K562 (cell line): ENCODE measurements at regions not wholly inside any gene's neighbourhood (a gene's known extent, or its start where the extent isn't known, plus 50 kb on each side); places are given as distances from the start of the nearest gene placed in this dataset.

ENCODE experiments used
- CEBPB ChIP-seq: fragments of 450-650 bp; IDR thresholded peaks from 2 replicates; pipeline ENCODE4 v1.6.1; 2016; ENCODE audit warnings: missing genetic modification characterization, missing compliant biosample characterization
- CREB1 ChIP-seq, 2 experiments: sonication (generic) in 1 of 2; formaldehyde crosslinking in 1 of 2; IDR thresholded peaks; 2 replicates each; pipeline versions ENCODE4 v1.6.1 to v1.8.0; 2012 to 2022; ENCODE audit warnings: inconsistent platforms in 1 of 2, mild to moderate bottlenecking in 1 of 2, missing genetic modification reagents in 1 of 2, moderate library complexity in 1 of 2
- FOXK2 ChIP-seq, 2 experiments: fragments of 450-650 bp; IDR thresholded peaks in 1 of 2; conservative IDR thresholded peaks in 1 of 2; 2 replicates each; pipeline ENCODE4 v1.6.1; 2016; ENCODE audit warnings: low read depth in 2 of 2, mild to moderate bottlenecking in 1 of 2
- MYBL2 ChIP-seq, 2 experiments: fragments of 450-650 bp in 1 of 2; sonication (generic) in 1 of 2; formaldehyde crosslinking in 1 of 2; IDR thresholded peaks; 2 replicates each; pipeline versions ENCODE4 v1.6.1 to v1.8.1; 2017 to 2022; ENCODE audit warnings: borderline replicate concordance in 1 of 2, inconsistent platforms in 1 of 2, low read depth in 1 of 2, mild to moderate bottlenecking in 1 of 2, missing genetic modification reagents in 1 of 2, moderate library complexity in 1 of 2
- NFRKB ChIP-seq: fragments of 450-650 bp; IDR thresholded peaks from 2 replicates; pipeline ENCODE4 v1.6.1; 2016; ENCODE audit warnings: low read depth
- NR3C1 ChIP-seq: sonication (generic); formaldehyde crosslinking; IDR thresholded peaks from 2 replicates; pipeline ENCODE4 v1.8.1; 2022; ENCODE audit warnings: missing genetic modification reagents
- PML ChIP-seq: IDR thresholded peaks from 2 replicates; pipeline ENCODE4 v1.6.1; 2012; ENCODE audit warnings: low read length, inconsistent platforms
- SMARCA4 ChIP-seq: fragments of 450-650 bp; IDR thresholded peaks from 2 replicates; pipeline ENCODE4 v1.6.1; 2016
- SMARCA5 ChIP-seq: fragments of 450-650 bp; IDR thresholded peaks from 2 replicates; pipeline ENCODE4 v1.6.1; 2016
- ZNF133 ChIP-seq: fragments of 250-450 bp; sonication (Bioruptor Pico); IDR thresholded peaks from 2 replicates; pipeline ENCODE4 v1.4.0; 2020; ENCODE audit warnings: mild to moderate bottlenecking
- TF ChIP-seq, protein P1 (sequence below): fragments of 450-650 bp; IDR thresholded peaks from 2 replicates; pipeline ENCODE4 v1.6.1; 2018; ENCODE audit not compliant: partially characterized antibody
- TF ChIP-seq, protein P2 (sequence below): fragments of 250-450 bp; sonication (Bioruptor Pico); IDR thresholded peaks from 2 replicates; pipeline ENCODE4 v1.4.0; 2020; ENCODE audit warnings: mild to moderate bottlenecking, moderate library complexity
- TF ChIP-seq, protein P3 (sequence below): sonication (generic); formaldehyde crosslinking; IDR thresholded peaks from 2 replicates; pipeline ENCODE4 v1.8.0; 2023; ENCODE audit warnings: missing genetic modification reagents, mild to moderate bottlenecking, borderline replicate concordance

DNA sequence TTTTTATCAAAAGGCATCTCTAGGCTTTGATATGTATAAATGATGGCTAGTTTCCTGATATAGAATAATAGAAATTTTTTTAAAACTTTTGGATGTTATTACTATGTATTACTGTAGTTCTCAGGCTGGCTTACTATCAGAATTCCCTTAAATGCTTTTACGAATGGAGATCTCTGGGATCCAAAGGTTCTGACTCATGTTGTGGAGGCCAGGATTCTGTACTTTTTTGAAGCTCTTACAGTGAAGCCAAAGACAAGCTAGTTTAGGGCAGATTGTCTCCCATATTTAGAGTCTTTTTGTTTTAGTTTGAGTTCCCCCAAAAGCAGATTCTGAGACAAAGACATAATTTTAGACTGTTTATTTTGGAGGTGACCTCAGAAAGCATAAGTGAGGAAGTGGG is 265.9 kb upstream of the SESN3 start:
- TF ChIP-seq MYBL2 (IDR thresholded peaks at IDR 0.05; ENCODE audit: low read depth) (no peak), MYBL2 (CRISPR knock-in tag; IDR thresholded peaks at IDR 0.05; ENCODE audit: borderline replicate concordance) (no peak), PML (no peak), CEBPB (tag) (no peak), ZNF133 (CRISPR knock-in tag) (no peak), NR3C1 (CRISPR knock-in tag) (no peak), CREB1 (IDR thresholded peaks at IDR 0.05) (no peak), CREB1 (CRISPR knock-in tag; IDR thresholded peaks at IDR 0.05) (no peak), NFRKB (no peak), SMARCA5 (no peak), SMARCA4 (no peak), FOXK2 (conservative IDR thresholded peaks at IDR 0.05 in 1 of 2, IDR thresholded peaks at IDR 0.05 in 1 of 2; ENCODE audit: low read depth in 2 of 2) (no peak)
- TF ChIP-seq, protein P1, sequence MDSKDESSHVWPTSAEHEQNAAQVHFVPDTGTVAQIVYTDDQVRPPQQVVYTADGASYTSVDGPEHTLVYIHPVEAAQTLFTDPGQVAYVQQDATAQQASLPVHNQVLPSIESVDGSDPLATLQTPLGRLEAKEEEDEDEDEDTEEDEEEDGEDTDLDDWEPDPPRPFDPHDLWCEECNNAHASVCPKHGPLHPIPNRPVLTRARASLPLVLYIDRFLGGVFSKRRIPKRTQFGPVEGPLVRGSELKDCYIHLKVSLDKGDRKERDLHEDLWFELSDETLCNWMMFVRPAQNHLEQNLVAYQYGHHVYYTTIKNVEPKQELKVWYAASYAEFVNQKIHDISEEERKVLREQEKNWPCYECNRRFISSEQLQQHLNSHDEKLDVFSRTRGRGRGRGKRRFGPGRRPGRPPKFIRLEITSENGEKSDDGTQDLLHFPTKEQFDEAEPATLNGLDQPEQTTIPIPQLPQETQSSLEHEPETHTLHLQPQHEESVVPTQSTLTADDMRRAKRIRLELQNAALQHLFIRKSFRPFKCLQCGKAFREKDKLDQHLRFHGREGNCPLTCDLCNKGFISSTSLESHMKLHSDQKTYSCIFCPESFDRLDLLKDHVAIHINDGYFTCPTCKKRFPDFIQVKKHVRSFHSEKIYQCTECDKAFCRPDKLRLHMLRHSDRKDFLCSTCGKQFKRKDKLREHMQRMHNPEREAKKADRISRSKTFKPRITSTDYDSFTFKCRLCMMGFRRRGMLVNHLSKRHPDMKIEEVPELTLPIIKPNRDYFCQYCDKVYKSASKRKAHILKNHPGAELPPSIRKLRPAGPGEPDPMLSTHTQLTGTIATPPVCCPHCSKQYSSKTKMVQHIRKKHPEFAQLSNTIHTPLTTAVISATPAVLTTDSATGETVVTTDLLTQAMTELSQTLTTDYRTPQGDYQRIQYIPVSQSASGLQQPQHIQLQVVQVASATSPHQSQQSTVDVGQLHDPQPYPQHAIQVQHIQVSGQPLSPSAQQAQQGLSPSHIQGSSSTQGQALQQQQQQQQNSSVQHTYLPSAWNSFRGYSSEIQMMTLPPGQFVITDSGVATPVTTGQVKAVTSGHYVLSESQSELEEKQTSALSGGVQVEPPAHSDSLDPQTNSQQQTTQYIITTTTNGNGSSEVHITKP, result no peak
- TF ChIP-seq, protein P2, sequence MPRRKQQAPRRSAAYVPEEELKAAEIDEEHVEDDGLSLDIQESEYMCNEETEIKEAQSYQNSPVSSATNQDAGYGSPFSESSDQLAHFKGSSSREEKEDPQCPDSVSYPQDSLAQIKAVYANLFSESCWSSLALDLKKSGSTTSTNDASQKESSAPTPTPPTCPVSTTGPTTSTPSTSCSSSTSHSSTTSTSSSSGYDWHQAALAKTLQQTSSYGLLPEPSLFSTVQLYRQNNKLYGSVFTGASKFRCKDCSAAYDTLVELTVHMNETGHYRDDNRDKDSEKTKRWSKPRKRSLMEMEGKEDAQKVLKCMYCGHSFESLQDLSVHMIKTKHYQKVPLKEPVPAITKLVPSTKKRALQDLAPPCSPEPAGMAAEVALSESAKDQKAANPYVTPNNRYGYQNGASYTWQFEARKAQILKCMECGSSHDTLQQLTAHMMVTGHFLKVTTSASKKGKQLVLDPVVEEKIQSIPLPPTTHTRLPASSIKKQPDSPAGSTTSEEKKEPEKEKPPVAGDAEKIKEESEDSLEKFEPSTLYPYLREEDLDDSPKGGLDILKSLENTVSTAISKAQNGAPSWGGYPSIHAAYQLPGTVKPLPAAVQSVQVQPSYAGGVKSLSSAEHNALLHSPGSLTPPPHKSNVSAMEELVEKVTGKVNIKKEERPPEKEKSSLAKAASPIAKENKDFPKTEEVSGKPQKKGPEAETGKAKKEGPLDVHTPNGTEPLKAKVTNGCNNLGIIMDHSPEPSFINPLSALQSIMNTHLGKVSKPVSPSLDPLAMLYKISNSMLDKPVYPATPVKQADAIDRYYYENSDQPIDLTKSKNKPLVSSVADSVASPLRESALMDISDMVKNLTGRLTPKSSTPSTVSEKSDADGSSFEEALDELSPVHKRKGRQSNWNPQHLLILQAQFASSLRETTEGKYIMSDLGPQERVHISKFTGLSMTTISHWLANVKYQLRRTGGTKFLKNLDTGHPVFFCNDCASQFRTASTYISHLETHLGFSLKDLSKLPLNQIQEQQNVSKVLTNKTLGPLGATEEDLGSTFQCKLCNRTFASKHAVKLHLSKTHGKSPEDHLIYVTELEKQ, result no peak
- TF ChIP-seq, protein P3, sequence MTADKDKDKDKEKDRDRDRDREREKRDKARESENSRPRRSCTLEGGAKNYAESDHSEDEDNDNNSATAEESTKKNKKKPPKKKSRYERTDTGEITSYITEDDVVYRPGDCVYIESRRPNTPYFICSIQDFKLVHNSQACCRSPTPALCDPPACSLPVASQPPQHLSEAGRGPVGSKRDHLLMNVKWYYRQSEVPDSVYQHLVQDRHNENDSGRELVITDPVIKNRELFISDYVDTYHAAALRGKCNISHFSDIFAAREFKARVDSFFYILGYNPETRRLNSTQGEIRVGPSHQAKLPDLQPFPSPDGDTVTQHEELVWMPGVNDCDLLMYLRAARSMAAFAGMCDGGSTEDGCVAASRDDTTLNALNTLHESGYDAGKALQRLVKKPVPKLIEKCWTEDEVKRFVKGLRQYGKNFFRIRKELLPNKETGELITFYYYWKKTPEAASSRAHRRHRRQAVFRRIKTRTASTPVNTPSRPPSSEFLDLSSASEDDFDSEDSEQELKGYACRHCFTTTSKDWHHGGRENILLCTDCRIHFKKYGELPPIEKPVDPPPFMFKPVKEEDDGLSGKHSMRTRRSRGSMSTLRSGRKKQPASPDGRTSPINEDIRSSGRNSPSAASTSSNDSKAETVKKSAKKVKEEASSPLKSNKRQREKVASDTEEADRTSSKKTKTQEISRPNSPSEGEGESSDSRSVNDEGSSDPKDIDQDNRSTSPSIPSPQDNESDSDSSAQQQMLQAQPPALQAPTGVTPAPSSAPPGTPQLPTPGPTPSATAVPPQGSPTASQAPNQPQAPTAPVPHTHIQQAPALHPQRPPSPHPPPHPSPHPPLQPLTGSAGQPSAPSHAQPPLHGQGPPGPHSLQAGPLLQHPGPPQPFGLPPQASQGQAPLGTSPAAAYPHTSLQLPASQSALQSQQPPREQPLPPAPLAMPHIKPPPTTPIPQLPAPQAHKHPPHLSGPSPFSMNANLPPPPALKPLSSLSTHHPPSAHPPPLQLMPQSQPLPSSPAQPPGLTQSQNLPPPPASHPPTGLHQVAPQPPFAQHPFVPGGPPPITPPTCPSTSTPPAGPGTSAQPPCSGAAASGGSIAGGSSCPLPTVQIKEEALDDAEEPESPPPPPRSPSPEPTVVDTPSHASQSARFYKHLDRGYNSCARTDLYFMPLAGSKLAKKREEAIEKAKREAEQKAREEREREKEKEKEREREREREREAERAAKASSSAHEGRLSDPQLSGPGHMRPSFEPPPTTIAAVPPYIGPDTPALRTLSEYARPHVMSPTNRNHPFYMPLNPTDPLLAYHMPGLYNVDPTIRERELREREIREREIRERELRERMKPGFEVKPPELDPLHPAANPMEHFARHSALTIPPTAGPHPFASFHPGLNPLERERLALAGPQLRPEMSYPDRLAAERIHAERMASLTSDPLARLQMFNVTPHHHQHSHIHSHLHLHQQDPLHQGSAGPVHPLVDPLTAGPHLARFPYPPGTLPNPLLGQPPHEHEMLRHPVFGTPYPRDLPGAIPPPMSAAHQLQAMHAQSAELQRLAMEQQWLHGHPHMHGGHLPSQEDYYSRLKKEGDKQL (CRISPR knock-in tag), result no peak
